WTC11 (cell line): ENCODE measurements at regions not wholly inside any gene's neighbourhood (a gene's known extent, or its start where the extent isn't known, plus 50 kb on each side); places are given as distances from the start of the nearest gene placed in this dataset.
"Not testable (repeated sequence)": the region's sequence is repeated elsewhere in the genome, so short reads cannot be mapped to it uniquely, and the experiment has no call there.

Experiments
- ATAC-seq: fragments of 200-7000 bp; cut with Tn5 transposase; 2 replicates; pipeline ENCODE4 v1.10.0; 2021; ENCODE audit warnings: mild to moderate bottlenecking, moderate library complexity
- CTCF ChIA-PET: fragments of 300-600 bp; sonication (Branson Sonifier 250); formaldehyde crosslinking; loops from one replicate; lab custom pipeline; 2021; ENCODE audit warnings: antibody characterized with exemption; lab: Charles Lee
- POLR2A ChIA-PET: fragments of 350-600 bp; sonication (Branson Sonifier 250); formaldehyde crosslinking; loops from one replicate; lab custom pipeline; 2021; ENCODE audit warnings: antibody characterized with exemption; lab: Charles Lee
- DNase-seq: peaks from one replicate; pipeline ENCODE4 v3.0.0; 2021; ENCODE audit warnings: low spot score
- H3K27ac Mint-ChIP-seq: 2 replicates; pipeline ENCODE4 v1.8.0; 2021; ENCODE audit warnings: mixed read lengths
- H3K27me3 Mint-ChIP-seq: 2 replicates; pipeline ENCODE4 v1.8.0; 2021; ENCODE audit warnings: low read depth, mild to moderate bottlenecking, moderate library complexity, mixed read lengths
- H3K36me3 Mint-ChIP-seq: 2 replicates; pipeline ENCODE4 v1.8.0; 2021; ENCODE audit warnings: mixed read lengths
- H3K4me1 Mint-ChIP-seq: 2 replicates; pipeline ENCODE4 v1.8.0; 2022; ENCODE audit warnings: mixed read lengths
- H3K4me3 Mint-ChIP-seq: 2 replicates; pipeline ENCODE4 v1.8.0; 2021; ENCODE audit warnings: mild to moderate bottlenecking, moderate library complexity, mixed read lengths
- H3K9me3 Mint-ChIP-seq: 2 replicates; pipeline ENCODE4 v1.8.0; 2021; ENCODE audit warnings: mixed read lengths
- GRHL2 ChIP-seq: fragments of 250-450 bp; sonication (Bioruptor Pico); IDR thresholded peaks from 2 replicates; pipeline ENCODE4 v1.8.0; 2022; ENCODE audit warnings: mild to moderate bottlenecking, moderate library complexity; ENCODE audit not compliant: insufficient replicate concordance, severe bottlenecking
- HMGXB4 ChIP-seq: sonication (generic); formaldehyde crosslinking; IDR thresholded peaks from 2 replicates; pipeline ENCODE4 v1.8.1; 2023; ENCODE audit warnings: mild to moderate bottlenecking, moderate library complexity, missing genetic modification reagents
- IRF1 ChIP-seq: sonication (generic); formaldehyde crosslinking; IDR thresholded peaks from 2 replicates; pipeline ENCODE4 v1.8.0; 2023; ENCODE audit warnings: missing genetic modification reagents
- KAT7 ChIP-seq: sonication (generic); formaldehyde crosslinking; IDR thresholded peaks from 2 replicates; pipeline ENCODE4 v1.8.1; 2023; ENCODE audit warnings: missing genetic modification reagents, mild to moderate bottlenecking, borderline replicate concordance
- NR2C2 ChIP-seq: sonication (generic); formaldehyde crosslinking; IDR thresholded peaks from 2 replicates; pipeline ENCODE4 v1.8.0; 2022; ENCODE audit warnings: mild to moderate bottlenecking, missing genetic modification reagents
- USF1 ChIP-seq: sonication (generic); formaldehyde crosslinking; IDR thresholded peaks from 2 replicates; pipeline ENCODE4 v1.8.0; 2022; ENCODE audit warnings: mild to moderate bottlenecking, missing genetic modification reagents
- ZNF532 ChIP-seq: fragments of 250-450 bp; sonication (Bioruptor Pico); IDR thresholded peaks from 2 replicates; pipeline ENCODE4 v1.9.0; 2021; ENCODE audit warnings: mild to moderate bottlenecking, borderline replicate concordance
- TF ChIP-seq, protein P1 (sequence below): sonication (generic); formaldehyde crosslinking; IDR thresholded peaks from 2 replicates; pipeline ENCODE4 v1.8.0; 2022; ENCODE audit warnings: mild to moderate bottlenecking, missing genetic modification reagents
- TF ChIP-seq, protein P2 (sequence below): sonication (generic); formaldehyde crosslinking; IDR thresholded peaks from 2 replicates; pipeline ENCODE4 v1.8.1; 2022; ENCODE audit warnings: mild to moderate bottlenecking, moderate library complexity, missing genetic modification reagents

- TF ChIP-seq, protein P1, sequence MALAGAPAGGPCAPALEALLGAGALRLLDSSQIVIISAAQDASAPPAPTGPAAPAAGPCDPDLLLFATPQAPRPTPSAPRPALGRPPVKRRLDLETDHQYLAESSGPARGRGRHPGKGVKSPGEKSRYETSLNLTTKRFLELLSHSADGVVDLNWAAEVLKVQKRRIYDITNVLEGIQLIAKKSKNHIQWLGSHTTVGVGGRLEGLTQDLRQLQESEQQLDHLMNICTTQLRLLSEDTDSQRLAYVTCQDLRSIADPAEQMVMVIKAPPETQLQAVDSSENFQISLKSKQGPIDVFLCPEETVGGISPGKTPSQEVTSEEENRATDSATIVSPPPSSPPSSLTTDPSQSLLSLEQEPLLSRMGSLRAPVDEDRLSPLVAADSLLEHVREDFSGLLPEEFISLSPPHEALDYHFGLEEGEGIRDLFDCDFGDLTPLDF (CRISPR knock-in tag), result no peak
- TF ChIP-seq KAT7 (CRISPR knock-in tag) (no peak), USF1 (no peak), HMGXB4 (CRISPR knock-in tag) (no peak), GRHL2 (CRISPR knock-in tag) (no peak)
- TF ChIP-seq, protein P2, sequence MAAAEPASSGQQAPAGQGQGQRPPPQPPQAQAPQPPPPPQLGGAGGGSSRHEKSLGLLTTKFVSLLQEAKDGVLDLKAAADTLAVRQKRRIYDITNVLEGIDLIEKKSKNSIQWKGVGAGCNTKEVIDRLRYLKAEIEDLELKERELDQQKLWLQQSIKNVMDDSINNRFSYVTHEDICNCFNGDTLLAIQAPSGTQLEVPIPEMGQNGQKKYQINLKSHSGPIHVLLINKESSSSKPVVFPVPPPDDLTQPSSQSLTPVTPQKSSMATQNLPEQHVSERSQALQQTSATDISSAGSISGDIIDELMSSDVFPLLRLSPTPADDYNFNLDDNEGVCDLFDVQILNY (CRISPR knock-in tag), result no peak
Observed at GRCh38 chr2:103402944-103403343, 641.1 kb downstream of the TMEM182 start (continued).

GRCh38 chr2:103403388-103403787, 641.6 kb downstream of the TMEM182 start:
- DNase-seq, ATAC-seq, H3K27me3 Mint-ChIP-seq, CTCF ChIA-PET, H3K4me3 Mint-ChIP-seq, H3K9me3 Mint-ChIP-seq, H3K36me3 Mint-ChIP-seq, POLR2A ChIA-PET: not testable (repeated sequence)
- peaks cover 61% of the 10 kb centered on the region for H3K4me1 Mint-ChIP-seq
- H3K27ac Mint-ChIP-seq, result peak overlapping the region; percentile 90

DNA sequence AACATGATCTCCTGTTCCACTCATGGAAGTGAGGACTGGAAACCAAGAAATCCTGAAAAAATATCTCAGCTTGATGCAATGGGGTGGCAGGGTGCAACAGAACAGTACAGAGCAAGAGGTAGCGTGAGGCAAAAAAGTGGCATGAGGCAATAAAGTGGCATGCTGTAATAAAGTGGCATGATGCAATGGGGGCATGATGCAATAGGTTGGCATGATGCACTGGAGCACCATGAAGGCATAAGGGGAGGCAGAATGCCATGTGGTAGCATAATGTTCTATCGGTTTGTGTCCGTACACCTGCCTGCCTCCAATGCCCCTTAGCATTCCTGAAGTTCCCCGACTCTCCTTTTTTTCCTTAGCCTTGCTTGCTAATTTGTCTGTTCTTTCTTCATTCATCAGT, 648.4 kb downstream of the TMEM182 start:
- no peak overlapping the region for H3K4me3 Mint-ChIP-seq
- ATAC-seq, result no peak

More for the DNA sequence above, 648.4 kb downstream of the TMEM182 start:
- Mint-ChIP-seq H3K27me3 (no peaks in the 10 kb centered on the region), H3K36me3 (no peaks in the 10 kb centered on the region), H3K4me1 (peaks cover 19% of the 10 kb centered on the region), H3K27ac (no peak overlapping the region), H3K9me3 (no peaks in the 10 kb centered on the region; the same call in 1 of the 2 replicates)
- TF ChIP-seq NR2C2 (CRISPR knock-in tag), result no peak
- TF ChIP-seq IRF1 (CRISPR knock-in tag), result no peak
- TF ChIP-seq ZNF532 (CRISPR knock-in tag), result no peak
- POLR2A ChIA-PET, result no interaction called here
- CTCF ChIA-PET, result no interaction called here
- DNase-seq, result no peak
